MM.1S (cell line): ENCODE measurements at regions not wholly inside any gene's neighbourhood (a gene's known extent, or its start where the extent isn't known, plus 50 kb on each side); places are given as distances from the start of the nearest gene placed in this dataset.

Experiments
- EZH2 ChIP-seq: fragments of 300-600 bp; sonication (generic); optimal IDR thresholded peaks from 2 replicates; pipeline ENCODE3; 2017; ENCODE audit warnings: low read depth, mild to moderate bottlenecking, antibody characterized with exemption, low read length, mixed read lengths
- EZH2phosphoT487 ChIP-seq: fragments of 300-600 bp; sonication (generic); IDR thresholded peaks from 2 replicates; pipeline ENCODE4 v1.6.1; 2018; ENCODE audit warnings: antibody characterized with exemption, low read length
- TF ChIP-seq, protein P1 (sequence below): fragments of 300-600 bp; sonication (generic); IDR thresholded peaks from 2 replicates; pipeline ENCODE4 v1.5.1; 2016; ENCODE audit warnings: antibody characterized with exemption, low read length, mixed read lengths

GRCh38 chr1:116856312-116856711 is 53.4 kb upstream of the PTGFRN start:
- TF ChIP-seq EZH2: no peak
- TF ChIP-seq, protein P1, sequence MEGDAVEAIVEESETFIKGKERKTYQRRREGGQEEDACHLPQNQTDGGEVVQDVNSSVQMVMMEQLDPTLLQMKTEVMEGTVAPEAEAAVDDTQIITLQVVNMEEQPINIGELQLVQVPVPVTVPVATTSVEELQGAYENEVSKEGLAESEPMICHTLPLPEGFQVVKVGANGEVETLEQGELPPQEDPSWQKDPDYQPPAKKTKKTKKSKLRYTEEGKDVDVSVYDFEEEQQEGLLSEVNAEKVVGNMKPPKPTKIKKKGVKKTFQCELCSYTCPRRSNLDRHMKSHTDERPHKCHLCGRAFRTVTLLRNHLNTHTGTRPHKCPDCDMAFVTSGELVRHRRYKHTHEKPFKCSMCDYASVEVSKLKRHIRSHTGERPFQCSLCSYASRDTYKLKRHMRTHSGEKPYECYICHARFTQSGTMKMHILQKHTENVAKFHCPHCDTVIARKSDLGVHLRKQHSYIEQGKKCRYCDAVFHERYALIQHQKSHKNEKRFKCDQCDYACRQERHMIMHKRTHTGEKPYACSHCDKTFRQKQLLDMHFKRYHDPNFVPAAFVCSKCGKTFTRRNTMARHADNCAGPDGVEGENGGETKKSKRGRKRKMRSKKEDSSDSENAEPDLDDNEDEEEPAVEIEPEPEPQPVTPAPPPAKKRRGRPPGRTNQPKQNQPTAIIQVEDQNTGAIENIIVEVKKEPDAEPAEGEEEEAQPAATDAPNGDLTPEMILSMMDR: no peak
- TF ChIP-seq EZH2phosphoT487: no peak
